CD4-positive, alpha-beta T cell treated with Interleukin-2 at 100 ng/mL for 4 hours (primary cell): ENCODE measurements at regions not wholly inside any gene's neighbourhood (a gene's known extent, or its start where the extent isn't known, plus 50 kb on each side); places are given as distances from the start of the nearest gene placed in this dataset.

Experiments used
- DNase-seq: peaks from one replicate; pipeline ENCODE4 v3.0.0-alpha.2; 2020; ENCODE audit warnings: low spot score

GRCh38 chr14:82047777-82048470 lies 514.3 kb upstream of the SEL1L start:
- DNase-seq = no peak

DNA sequence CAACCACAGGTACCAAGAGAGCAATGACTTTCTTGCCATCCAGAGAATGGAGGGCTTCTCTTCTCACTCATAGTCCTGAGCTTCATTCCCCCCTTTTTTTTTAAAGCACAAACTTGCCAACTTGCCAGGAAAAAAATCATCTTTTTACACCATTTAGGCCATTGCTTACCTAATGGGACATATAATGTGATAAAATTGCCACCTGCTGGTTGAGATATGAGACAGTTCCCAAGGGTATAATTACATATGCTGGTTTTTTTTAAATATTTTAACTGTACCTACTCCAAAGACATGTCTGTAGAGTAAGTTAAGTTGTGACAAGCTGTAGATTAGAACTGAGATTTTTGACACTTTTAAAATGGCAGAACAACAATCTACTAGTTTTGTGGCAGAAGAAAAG lies 519.1 kb upstream of the SEL1L start:
- DNase-seq = no peak

GRCh38 chr14:82055515-82056115 lies 522.0 kb upstream of the SEL1L start:
- no peak for DNase-seq

DNA sequence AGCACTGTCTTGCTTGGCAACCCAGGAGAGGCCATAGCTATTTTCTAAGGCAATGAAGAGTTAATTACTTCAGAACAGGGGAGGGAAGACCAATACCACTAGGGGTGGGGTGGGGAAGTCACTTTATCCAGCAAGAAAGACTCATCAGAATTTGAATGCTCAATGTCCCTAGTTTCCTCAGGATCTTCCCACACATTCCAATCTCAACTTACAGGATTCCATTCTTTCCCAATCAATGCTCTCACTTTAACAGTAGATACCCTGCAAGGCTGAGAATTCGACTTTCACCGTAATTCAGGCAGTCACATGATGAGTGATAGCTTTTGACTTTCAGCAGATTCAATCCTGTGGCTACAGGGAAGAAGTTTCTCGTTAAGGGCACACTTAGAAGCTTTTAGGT lies 526.6 kb upstream of the SEL1L start:
- no peak for DNase-seq

GRCh38 chr14:82067221-82067875 lies 533.7 kb upstream of the SEL1L start:
- DNase-seq = no peak

DNA sequence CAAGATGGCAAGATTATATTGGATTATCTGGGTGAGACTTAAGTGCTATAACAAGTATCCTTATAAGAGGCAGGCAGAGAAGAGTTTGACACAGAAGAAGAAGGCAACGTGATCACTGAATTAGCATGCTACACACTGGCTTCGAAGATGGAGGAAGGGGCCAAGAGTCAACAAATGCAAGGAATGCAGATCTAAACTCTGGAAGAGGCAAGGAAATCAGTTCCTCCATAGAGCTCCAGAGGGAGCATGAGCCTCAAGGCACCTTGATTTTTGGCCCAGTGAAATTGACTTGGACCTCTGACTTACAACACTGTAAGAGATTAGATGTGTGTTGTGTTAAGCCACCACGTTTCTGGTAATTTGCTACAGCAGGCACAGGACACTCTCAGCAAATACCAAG lies 536.4 kb upstream of the SEL1L start:
- DNase-seq = no peak

- no peak for DNase-seq
These were observed 537.1 kb upstream of the SEL1L start for GRCh38 chr14:82070753-82071152.

GRCh38 chr14:82073547-82073946 lies 539.9 kb upstream of the SEL1L start:
- no peak for DNase-seq

DNA sequence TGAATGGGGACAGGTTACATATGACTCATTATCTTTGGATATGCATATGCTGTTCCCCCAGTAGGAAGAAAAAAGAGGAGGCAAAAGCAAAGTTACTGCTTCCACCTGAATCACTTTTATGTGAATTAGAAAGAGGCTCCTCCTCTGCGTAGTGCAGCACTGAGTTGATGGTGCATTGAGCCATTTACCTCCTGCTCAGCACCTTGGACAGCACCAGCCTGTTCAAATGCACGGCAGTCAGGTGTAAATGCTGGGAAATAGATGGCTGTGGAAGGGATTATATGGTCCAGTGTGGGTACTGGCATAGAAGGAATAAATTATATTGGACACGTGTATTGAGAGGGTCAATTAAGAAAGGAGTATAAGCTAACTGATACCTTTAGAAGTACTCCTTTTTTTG lies 541.9 kb upstream of the SEL1L start:
- no peak for DNase-seq

DNA sequence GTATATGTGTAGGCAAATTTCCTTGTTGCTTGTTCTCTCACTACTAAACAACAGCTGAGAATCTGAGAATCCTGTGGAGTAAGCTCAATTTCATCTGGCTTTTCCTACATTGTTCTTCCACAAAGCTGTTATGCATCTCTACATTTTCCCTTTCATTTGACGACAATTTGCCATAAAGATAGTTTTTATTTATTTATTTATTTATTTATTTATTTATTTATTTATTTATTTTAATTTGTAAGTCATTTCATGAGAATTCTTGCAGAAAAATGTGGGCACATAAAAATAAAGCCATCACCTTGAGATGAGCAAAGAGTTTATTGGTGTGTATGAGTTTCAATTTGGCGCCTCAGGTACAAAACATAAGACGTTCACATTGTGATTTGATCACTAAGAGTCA lies 545.9 kb upstream of the SEL1L start:
- no peak for DNase-seq

DNA sequence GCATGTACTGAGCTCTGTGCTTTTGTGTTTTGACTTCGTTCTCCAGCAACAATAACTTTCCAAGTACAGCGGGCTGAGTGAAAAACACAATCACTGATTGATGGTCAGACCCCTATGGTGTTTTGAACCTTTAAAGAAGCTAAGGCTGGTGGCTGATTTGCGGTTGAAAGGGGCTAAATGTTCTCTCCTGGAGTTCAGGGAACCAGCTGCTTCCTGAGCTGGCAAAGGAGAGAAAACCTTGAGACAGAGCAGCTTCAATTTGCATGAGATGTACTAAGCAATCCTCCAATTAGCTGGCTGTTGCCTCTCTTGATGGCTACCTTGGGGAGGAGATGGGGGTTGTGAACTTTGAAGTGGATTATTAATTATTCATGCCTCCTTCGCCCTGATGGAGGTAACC lies 546.7 kb upstream of the SEL1L start:
- DNase-seq = no peak

- DNase-seq = no peak
These were observed 551.2 kb upstream of the SEL1L start for GRCh38 chr14:82084813-82085212.

DNA sequence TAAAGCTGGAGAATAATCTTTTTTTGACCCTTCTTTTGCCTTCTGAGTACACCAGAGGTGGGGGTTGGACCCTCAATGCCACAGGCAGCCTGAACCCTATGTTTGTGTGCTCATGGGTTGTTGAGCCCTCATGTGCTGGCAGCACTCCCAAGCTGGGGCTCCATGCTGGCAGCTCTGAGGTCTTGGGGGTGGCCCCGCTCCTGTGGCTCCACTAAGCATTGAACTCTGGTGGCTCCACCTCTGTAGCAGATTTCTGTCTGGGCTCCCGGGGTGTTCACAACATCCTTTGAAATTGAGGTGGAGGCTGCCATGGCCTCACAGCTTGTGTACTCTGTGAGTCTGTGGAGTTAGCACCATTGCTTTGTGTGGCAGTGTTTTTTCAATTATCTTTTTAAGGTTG lies 557.4 kb upstream of the SEL1L start:
- DNase-seq = no peak

GRCh38 chr14:82094829-82095345 lies 561.2 kb upstream of the SEL1L start:
- no peak for DNase-seq

DNA sequence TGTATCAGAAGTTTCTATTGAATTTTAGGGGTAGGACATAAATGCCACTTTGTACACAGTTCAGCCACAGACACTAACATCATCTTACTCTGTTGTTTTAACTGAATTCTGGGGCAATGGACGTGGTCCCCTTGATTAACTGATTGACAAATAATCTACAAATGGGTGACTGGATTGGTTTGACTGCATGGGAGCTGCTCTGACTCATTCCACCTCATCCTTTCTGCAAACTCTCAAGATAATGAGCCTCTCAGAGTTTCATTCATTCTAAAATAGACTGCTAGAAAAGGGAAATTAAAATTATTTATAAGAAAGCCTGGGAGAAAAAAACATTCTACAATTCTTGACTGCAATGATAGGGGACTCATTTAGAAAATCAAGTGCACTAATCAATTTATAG lies 570.4 kb upstream of the SEL1L start:
- no peak for DNase-seq

- no peak for DNase-seq
These were observed 578.7 kb upstream of the SEL1L start for GRCh38 chr14:82112210-82112839.

GRCh38 chr14:82113007-82113406 lies 579.4 kb upstream of the SEL1L start:
- no peak for DNase-seq

- no peak for DNase-seq
These were observed 580.1 kb upstream of the SEL1L start for GRCh38 chr14:82113710-82114109.

DNA sequence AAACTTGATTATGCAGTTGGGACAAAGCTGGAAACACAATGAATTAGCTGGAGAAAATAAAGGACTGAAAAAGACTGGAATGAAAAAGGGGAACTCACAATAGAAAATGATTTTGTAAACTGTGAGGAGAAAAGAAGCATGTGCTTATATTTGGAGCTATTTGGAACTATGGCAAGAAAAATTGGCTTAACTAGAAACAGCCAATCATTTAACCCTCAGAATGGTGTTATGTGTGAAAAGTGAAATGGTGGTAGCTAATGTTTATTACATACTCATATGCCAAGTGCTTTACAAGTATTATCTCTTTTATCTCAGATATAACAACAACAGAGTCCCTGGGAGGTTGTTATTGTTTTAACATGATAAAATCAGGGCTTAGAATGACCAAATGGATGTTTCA lies 583.1 kb upstream of the SEL1L start:
- no peak for DNase-seq

GRCh38 chr14:82122655-82123054 lies 589.0 kb upstream of the SEL1L start:
- no peak for DNase-seq

DNA sequence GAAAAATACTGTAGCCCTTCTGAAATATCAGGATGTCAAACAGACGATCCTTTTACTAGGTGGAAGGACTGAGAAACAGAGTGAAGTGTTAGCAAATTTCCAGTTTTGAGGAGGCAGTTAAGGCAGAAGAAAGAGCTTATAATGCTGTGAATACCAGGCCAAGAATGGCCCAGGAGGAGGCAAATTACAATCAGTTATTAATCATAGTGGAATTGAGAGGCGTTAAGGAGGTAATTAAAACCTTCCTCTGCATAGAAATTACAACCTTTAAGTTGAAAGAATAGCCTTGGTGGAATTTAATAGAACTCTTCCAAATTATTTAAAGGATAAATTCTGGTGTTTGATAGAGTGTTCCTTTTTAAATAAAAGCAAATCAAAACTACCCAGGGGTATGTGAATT lies 590.9 kb upstream of the SEL1L start:
- no peak for DNase-seq

DNA sequence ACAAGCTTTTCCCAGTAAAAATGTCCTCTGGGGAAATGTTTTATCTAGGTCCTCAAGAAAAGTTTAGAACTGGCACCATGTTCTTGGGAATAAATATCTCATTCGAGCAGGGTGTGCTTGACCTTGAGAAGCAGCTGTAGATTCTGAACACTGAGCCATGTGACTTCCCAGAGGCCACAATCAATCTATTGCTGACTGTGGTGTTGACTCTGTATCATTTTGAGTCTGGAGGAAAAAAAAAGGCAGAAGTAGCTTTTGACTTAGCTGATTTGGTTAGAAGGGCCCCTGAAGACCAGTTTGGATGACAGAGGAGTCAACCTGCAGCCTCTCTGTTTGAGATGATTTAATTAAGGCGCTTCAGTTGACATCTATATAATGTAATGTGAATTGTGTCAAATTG lies 592.4 kb upstream of the SEL1L start:
- DNase-seq = no peak

DNA sequence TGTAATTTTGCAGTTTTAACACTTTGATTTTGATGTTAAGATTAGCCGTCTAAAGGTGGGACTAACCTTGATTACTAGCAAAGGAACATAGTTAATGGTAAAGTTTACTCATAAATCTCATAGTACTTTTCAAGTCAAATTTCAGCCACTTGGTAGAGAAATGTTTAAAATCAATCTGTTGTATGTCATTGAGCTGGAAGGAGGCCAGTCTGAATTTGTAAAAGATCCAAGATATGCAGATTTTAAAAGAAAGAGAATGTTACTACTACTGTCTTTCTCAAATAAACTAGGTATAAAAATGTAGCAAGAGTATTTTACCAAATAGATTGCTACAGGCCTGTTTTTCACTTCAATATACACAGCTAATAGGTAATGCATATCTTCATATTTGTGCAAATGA lies 600.8 kb upstream of the SEL1L start:
- no peak for DNase-seq
